Germinal center (tissue), 1 donor: ENCODE measurements at regions not wholly inside any gene's neighbourhood (a gene's known extent, or its start where the extent isn't known, plus 50 kb on each side); places are given as distances from the start of the nearest gene placed in this dataset.
"Not testable (repeated sequence)": the region's sequence is repeated elsewhere in the genome, so short reads cannot be mapped to it uniquely, and the experiment has no call there.

Source experiments
- DNase-seq: peaks from one replicate; pipeline ENCODE4 v3.0.0; 2012; ENCODE audit warnings: mixed read lengths, low spot score

DNA sequence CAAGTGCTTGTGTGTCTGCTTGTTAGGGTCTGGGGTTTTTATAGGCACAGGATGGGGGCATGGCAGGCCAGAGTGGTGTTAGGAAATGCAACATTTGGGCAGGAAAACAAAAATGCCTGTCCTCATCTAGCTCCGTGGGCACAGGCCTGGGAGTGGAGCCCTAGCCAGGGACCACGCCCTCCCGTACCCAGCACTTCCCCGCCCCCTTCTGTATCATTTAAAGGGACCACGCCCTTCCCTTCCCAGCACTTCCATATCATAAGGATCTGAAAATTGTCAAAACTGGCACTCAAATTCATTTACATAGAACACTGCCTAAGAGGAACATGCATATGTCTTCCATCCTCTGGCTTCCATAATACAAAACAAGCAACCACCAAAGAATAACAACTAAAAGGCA is 185.8 kb downstream of the B3GLCT start:
- DNase-seq = no peak

DNA sequence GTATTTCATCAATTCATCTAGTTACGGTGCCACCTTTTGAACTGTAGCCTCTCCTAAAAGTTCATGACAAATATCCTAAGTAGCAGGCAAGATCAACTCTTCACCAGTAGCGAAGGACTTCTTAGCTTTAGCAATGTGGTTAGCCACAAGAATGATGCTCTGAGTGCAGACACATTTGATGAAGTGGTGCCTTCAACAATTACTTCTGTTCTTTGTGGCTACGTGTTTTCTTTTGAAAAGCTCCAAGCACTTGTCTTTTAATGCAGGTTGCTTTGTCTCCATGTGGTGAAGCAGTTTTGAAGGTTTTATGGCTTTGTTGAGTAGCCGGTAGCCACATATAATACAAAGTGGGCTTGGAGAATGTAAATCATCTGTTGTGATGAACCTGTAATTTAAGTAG is 194.7 kb downstream of the B3GLCT start:
- DNase-seq = no peak

DNA sequence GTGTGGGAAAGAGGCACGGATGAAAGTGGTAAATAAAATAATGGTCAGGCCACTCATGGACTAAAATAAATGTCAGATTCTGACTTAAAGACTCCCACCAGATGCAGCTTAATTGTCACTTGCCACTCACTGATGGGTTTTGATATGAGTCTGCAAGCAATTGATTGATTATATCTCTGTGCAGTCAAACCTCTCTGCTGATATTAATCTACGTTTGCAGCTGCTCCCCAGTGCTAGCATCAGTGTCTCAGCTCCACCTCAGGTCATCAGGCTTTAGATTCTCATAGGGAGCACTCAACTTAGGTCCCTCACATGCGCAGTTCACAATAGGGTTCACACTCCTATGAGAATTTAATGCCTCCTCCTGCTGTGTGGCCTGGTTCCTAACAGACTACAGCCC is 195.3 kb downstream of the B3GLCT start:
- no peak for DNase-seq

DNA sequence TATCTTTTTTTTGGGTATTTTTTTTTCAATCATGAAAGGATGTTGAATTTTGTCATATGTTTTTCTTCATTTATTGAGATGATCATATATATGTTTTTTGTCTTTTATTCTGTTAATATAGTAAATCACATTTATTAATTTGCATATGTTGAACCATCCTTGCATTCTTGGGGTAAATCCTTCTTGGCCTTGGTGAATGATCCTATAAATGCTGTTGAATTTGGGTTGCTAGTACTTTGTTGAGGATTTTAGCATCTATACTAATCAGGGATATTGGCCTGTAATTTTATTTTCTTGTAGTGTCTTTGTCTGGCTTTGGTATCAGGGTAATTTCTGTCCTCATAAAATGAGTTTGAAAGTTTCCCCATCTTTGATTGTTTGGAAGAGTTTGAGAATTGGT is 199.9 kb downstream of the B3GLCT start:
- no peak for DNase-seq

DNA sequence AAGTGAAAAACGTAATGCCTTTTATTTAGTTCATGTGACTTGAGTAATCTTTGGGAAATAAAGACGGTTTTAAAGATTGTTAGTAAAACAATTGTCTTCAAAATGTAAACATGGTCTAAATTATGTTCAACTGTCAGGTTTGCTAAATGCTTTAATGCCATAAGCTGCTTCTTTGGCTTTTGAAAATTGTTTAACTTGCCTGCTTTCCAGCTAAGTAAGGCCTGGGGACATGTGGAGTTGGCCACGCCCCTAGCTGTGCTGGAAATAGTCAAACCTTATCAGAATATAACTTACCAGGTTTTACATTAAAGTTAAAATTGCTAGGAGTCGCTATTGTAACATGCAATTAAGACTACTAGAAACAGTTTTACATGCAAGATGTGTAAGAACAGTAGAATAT is 203.9 kb downstream of the B3GLCT start:
- not testable (repeated sequence) for DNase-seq

DNA sequence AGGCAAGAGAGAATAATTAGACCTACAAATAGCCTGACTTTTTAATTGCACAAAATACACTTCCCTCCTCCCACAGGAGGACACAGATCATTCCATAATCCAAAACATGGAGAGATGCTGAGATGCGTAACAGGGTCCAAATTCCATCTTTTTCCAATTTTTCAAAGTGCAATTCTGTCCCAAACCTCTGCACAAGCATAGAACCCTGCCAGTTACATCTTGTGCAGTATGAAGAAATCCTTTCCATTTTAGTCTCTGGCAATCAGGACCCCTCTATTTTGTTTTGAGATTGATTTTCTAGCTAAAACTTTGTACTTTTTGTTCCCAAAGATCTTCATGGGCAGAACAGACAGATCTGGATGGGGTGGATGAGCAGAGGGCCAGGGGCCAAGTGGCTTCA is 209.2 kb downstream of the B3GLCT start:
- DNase-seq = no peak

DNA sequence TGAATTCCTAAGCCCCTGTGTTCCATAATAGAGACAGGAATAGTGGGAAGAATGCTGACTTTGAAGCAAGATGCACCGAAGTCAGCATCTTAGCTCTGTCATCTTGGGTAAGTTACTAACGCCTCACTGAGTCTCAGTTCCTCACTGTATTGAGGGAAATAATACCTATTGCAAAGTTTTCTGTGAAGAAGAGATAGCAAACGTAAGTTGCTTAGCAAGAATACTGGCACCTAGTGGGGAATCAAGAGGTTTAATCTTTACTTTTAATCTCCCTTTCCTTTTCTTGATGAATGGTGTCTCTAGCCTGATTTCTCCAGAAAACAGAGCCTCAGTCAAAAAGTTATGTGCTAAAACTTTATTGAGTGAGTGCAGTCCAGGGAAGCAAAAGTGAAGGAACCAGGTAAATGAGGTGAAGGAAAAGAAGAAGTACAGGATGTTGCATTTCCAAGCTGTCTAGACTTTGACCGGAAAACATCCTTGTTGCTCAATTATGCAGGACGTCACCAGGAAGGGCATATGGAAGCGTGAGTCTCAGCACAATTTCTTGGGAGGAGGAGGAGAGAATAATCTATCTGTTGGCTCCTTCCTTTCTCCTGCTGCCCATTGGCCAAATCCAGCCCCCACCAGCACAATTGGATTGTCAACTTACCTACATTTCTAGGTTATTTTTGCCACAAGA is 210.0 kb downstream of the B3GLCT start:
- peak; percentile 40 for DNase-seq

DNA sequence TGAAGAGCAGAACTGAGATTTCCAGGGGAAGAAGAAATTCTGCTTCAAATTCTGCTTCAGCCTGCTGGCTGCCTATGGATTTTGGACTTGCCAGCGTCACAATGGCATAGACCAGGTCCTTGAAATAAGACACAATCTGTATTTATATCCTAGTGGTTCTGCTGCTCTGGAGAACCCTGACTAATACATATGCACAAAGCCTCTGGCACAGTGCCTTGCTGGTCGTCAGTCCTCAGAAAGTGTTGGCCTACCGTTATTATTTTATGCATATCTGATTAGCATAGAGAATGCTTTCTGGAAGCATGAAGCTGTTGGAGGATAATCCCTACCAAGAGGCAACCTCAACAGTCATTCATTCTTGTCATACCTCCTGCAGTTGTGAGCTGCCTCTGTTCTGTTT is 213.7 kb downstream of the B3GLCT start:
- no peak for DNase-seq

DNA sequence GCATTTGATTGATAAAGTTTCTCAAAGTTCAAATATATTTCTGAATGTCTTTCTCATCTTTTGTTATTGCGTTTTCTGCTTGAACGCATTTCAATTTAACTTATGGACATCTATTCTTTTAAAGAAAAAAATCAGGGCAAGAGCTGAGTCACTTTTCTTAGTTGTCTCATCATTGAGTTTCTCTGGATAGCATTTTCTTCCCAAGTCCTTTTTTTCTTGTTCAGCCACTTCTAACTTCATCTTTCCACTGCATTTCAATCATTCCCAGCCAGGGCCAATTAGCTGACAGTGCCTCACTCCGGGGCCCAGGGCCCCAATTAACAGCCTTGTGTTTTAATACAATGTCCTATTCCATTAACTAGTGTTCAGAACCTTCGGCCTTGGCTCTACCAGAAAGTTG is 216.3 kb downstream of the B3GLCT start:
- DNase-seq = no peak

DNA sequence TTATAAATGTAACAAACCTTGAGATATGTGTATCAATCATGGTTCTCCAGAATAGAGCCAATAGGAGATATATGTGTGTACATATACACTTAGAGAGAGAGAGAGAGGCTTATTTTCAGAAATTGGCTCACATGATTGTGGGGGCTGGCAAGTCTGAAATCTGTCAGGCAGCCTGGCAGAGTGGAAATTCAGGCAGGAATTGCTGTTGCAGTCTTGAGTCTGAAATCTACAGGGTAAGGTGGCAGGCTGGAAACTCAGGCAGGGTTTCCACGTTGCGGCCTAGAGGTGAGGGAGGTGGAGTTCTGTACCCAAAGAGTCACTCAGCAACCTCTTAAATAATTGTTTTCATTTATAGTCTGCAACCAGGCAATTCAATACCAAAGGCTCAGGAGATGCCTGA is 218.4 kb downstream of the B3GLCT start:
- DNase-seq = no peak

DNA sequence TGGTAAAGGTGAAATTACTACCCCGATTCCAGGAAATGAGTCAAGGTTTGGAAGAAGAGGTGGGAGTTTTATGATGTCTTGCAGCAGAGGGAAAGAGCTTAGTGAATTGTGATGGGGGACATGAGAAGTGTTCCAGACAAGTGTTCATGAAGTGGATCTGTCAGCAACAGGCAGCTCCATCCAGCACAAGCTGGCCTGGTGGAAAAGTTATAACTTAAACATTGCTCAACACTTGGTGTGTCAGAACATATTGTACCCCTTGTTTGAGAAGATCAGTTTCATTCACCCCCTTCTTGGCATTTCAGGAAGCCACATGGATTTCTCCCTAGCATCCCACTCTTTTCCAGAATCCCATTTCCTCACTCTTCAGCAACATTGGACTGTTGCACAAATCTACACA is 222.0 kb downstream of the B3GLCT start:
- DNase-seq = no peak

DNA sequence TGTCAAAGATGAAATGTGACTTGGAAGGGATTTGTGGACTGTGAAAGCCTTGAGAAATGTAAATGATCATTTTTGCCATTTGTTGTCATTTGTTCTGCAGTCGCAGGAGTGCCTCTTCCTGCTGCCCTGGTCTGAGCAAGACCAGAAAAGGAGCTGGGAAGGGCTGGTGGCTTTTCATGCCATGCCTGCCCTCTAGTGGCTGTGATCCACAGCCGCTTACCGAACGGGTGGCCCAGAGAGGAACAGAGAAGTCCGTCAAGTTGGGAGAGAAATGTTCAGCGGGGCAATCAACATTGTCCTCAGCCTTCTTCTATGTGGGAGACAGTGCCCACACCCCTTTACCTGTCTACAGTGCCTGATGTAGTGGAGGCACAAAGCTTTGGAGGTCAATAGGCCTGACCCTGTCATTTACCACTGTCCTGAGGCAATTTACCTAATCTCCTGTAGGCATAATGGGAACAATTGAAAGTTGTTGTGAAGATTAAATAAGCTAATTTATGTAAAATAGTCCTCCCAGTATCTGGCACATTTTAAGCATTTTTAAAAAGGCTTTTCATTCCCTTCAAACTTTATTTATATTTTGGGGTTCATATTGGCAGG is 224.5 kb downstream of the B3GLCT start:
- DNase-seq = peak; percentile 81

DNA sequence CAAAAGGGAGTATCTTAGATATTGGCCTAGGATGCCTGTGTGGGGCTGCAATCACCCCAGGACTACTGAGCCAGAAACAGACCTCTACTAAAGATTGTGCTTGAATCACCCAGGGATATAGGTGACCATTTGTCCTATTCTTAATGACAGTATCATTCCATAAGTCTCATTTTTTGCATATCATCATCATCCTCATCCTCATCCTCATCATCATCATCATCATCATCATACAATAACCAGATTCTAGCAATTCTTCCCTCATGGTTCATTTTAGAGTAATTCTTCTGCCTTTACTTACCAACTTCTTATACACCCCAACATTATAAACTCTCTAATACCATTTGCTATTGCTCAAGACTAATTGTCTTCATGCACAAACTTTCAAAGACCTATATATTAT is 226.6 kb downstream of the B3GLCT start:
- DNase-seq = no peak

DNA sequence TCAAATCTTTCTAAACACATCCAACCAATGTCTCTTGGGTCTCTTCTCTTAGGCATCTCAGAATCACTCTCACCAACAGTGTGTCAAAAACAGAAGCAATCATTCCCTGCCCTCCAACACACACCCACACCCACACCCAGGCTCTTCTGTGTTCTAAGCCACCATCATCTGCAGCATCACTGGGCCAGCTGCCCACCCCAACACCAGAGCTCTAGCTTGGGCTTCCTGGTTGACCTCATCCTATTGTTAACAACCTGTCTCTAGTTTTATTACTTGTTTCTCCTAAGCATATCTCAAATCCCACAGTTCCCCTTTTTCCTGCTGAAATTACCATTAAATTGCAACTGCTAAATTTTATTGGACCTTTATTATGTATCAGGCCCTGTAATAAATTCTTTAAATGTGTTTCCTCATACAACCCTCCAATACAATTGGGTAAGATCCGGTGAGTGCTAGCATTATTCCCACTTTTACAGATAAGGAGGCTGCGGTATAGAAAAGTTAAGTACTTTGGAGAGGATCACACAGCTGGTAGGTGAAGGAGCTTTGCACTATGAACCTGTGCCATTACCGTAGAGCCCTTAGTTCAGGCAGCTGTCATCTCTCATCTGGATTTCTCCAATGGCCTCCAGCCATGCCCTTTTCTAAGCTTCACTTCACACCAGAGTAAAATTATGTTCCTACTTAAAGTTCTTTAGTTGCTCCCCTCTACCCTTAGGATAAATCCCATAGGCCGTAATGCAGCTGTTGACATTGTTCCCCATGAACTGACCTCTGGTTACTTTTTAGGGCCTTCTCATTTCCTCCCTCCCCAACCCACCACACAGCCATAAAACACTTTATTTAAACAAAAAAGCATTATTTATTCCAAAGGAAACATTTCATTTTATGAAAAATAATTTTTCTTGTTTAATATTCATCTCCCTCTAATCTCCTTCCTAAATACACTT is 227.7 kb downstream of the B3GLCT start:
- no peak for DNase-seq

DNA sequence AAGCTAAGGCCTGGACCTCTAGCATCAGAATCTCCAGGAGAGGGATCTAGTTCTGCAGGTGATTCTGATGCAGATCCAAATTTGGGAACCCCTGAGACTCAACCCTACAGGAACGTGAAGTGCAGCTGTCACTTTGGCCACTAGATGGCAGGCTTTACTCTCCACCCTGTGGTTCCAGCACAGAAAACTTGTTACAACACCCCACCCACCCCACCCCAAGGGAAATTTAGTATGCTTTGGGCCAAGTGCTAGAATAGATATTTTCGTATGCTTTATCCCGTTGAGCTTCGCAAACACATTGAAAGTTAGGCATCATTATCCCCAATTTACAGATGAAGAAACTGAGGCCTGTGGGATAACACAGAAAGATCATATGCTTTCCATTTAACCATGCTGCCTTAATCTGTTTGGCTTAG is 232.0 kb downstream of the B3GLCT start:
- peak; percentile 64 for DNase-seq

DNA sequence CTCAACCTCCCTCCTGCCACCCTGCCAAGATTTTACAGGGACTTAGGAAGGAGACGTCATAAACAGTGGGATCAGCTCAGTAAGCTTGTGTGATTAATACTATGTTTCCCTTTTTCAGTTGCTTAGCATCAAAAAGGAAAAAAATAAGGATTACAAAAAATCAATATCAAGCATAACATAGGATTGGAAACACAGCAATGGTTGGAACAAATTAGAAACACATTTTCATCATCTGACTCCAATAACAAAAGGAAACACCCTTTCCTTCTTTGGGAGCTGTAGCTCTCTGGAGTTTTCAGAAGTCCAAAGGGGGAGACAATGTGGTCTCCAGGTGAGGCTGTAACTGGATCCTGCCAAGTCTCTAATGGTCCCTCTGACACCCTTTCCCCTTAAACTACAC is 233.4 kb downstream of the B3GLCT start:
- DNase-seq = no peak

DNA sequence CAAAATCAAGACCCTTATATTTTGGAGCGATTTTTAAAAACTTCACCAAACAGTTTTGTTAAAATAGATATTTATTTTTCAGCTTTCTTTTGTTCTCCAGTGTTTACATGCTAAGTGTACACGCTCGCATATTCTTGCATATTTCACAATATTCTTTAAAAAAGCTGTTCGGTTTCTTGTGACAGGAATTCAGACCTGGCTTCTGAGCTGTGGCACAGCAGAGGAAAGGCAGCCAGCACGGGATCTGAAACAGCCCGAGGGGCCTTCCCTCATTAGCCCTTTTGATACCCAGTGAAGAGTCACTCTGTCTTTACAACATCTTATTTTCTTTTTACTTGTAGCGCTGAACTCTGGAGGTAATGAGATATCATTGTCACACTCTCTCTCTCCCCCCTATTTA is 234.0 kb downstream of the B3GLCT start:
- no peak for DNase-seq

DNA sequence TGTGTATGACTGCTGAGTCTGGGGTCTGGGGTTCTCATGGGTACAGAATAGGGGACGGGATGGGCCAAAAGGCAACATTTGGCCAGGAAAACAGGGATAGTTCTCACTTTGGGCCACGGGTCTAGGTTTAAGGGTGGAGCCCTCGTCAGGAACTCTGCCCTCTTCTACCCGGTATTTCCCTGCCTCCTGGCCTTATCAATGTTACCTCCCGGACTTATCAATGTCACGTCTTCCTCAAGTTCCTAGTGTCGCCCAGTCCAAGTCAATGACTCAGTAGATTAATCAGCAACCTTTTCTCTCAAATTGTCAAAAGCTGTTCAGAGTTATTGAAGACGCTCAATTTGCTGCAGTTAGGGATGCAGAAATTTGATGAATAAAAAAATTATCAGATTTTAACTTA is 234.8 kb downstream of the B3GLCT start:
- no peak for DNase-seq

DNA sequence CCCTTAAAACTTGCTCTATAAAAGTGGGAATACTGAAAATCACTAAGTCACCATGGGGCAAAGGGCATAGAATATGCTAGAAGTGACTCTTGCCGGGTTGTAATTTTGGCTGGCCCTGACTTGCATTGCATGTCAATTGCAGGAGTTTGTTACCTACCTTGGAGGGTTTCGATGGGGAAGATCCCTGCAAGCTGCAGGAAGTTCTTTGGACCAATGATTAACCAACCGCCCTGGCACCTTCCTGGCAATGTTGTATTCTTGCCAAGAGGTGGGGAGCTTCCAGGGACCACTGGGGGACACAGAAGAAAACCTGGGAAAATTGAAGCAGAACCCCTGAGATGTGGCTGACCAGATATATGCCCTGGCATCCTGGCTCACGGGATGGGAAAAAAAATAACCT is 235.8 kb downstream of the B3GLCT start:
- no peak for DNase-seq

DNA sequence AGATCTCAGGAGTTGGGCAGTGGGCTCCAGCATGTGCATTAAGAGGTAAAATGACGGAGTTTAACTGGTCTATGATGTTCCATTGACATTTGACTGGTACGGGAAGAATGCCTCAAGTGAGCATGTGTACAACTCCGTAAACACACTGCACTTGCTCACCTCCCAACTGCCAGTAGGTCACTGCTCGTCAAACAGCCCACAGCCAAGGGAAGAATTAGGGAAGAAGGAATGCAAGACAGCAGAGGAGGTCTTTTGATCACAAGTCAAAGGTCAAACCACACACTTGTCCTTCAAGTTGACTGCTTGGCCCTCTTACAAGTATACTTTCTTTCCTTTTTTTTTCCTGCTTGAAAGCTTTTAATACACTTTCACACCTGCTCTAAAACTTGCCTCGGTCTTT is 236.7 kb downstream of the B3GLCT start:
- no peak for DNase-seq

DNA sequence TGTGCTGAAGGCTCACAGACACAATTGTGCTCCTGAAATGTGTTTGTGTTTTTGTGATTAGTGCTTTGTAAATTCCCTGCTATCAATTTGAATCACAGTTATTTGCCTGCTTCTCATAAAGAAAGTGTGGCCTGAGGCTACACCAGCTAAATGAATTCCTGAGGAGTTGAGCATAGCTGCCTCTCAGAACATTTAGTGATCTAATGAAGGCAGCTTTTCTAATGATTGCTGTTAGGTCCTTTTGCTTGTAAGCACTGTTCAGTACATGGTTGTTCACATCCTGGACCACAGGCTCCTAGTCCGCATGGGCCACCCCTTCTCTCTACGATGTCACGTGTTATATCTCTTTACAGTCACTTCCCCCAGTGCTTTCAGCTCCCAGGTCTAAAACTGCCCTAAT is 238.2 kb downstream of the B3GLCT start:
- DNase-seq = no peak

DNA sequence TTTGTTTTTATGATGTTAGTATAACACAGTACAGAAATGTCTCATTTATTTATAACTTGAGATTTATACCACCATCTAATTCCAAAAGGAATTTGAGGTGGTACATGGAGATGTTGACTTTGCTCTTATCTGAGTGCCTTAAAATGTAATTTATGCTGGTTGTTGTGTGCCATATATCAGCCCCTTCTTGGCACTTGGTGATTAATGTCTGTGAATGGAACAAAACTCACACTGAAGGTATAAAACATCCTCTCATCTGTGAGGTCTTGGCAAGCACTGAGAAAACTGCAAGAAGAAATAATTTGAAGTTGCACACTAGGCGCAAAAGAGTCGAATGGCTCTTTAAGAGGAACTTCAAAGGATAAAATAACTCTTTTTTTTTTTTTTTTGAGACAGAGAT is 240.4 kb downstream of the B3GLCT start:
- DNase-seq = no peak
